Ishikawa (cell line): ENCODE measurements at regions not wholly inside any gene's neighbourhood (a gene's known extent, or its start where the extent isn't known, plus 50 kb on each side); places are given as distances from the start of the nearest gene placed in this dataset.

Experiments used
- CEBPB ChIP-seq: IDR thresholded peaks from 2 replicates; pipeline ENCODE4 v1.6.1; 2012
- EGR1 ChIP-seq: IDR thresholded peaks from 2 replicates; pipeline ENCODE4 v1.6.1; 2012
- RAD21 ChIP-seq: IDR thresholded peaks from 2 replicates; pipeline ENCODE4 v1.6.1; 2012; ENCODE audit warnings: low read depth
- REST ChIP-seq: IDR thresholded peaks from 2 replicates; pipeline ENCODE4 v1.6.1; 2012; ENCODE audit warnings: low read depth, mild to moderate bottlenecking
- TAF1 ChIP-seq: IDR thresholded peaks from 2 replicates; pipeline ENCODE4 v1.6.1; 2012; ENCODE audit warnings: low read depth, mild to moderate bottlenecking

GRCh38 chr12:131223171-131223761, 269.6 kb downstream of the ADGRD1 start:
- TF ChIP-seq REST, result no peak
- TF ChIP-seq RAD21, result no peak
- no peak for TF ChIP-seq TAF1
- no peak for TF ChIP-seq CEBPB
- TF ChIP-seq EGR1, result no peak
